GM12873 (cell line): ENCODE measurements at regions not wholly inside any gene's neighbourhood (a gene's known extent, or its start where the extent isn't known, plus 50 kb on each side); places are given as distances from the start of the nearest gene placed in this dataset.

Experiments
- TF ChIP-seq, protein P1 (sequence below): IDR thresholded peaks from 2 replicates; pipeline ENCODE4 v1.5.1; 2012; ENCODE audit warnings: low read depth, mild to moderate bottlenecking, moderate library complexity, low read length, control low read depth; ENCODE audit not compliant: insufficient read depth; ENCODE audit errors: missing control alignments

DNA sequence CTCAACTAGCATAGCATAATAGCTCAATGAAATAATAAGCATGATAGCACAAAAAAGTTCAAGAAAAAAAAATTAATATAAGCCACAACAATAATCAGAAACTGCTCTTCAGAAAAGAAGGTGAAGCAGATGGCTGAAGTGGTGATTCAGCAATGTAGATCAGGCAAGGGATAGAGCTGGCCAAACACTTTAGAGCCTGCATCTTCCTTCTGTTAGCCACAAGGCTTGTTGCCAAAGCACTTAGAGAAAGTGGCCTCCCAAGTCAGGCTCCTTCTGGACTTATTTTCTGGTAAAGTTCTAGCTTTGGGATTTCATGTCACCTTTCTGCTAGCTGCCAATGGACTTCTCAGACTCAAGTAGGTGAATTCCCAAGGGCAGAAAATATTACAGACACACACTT, 60.3 kb upstream of the C1orf87 start:
- TF ChIP-seq, protein P1, sequence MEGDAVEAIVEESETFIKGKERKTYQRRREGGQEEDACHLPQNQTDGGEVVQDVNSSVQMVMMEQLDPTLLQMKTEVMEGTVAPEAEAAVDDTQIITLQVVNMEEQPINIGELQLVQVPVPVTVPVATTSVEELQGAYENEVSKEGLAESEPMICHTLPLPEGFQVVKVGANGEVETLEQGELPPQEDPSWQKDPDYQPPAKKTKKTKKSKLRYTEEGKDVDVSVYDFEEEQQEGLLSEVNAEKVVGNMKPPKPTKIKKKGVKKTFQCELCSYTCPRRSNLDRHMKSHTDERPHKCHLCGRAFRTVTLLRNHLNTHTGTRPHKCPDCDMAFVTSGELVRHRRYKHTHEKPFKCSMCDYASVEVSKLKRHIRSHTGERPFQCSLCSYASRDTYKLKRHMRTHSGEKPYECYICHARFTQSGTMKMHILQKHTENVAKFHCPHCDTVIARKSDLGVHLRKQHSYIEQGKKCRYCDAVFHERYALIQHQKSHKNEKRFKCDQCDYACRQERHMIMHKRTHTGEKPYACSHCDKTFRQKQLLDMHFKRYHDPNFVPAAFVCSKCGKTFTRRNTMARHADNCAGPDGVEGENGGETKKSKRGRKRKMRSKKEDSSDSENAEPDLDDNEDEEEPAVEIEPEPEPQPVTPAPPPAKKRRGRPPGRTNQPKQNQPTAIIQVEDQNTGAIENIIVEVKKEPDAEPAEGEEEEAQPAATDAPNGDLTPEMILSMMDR, result no peak

GRCh38 chr1:60133000-60133673, 59.6 kb upstream of the C1orf87 start:
- TF ChIP-seq, protein P1, result no peak

- TF ChIP-seq, protein P1, result no peak
Measured at GRCh38 chr1:60132108-60132507, 58.5 kb upstream of the C1orf87 start.

DNA sequence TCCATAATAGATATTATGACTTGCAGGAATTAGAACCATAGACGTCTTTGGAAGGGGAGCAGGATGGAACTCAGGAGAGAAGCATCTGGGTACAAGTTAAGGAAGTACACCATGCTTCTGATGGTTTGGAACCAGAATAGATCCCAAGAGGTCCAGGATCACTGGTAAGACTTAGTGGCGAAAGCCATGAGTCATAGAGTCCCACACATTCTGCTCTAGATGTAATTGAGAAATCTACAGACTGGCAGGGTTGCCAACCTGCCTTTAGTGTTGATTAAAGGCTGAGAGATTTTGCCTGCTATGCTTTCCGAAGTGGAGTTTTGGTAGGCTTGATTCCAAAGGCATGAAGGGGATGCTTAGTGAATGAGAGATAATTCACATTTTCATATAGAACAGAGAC, 57.1 kb upstream of the C1orf87 start:
- TF ChIP-seq, protein P1, result no peak

GRCh38 chr1:60129911-60130310, 56.3 kb upstream of the C1orf87 start:
- TF ChIP-seq, protein P1, result no peak

- TF ChIP-seq, protein P1, result no peak
Measured at GRCh38 chr1:60126723-60127122, 53.2 kb upstream of the C1orf87 start.
